Glutamatergic neuron (in vitro differentiated cells): ENCODE measurements at regions not wholly inside any gene's neighbourhood (a gene's known extent, or its start where the extent isn't known, plus 50 kb on each side); places are given as distances from the start of the nearest gene placed in this dataset.

Experiments
- DNase-seq: peaks from one replicate; pipeline ENCODE4 v3.0.0; 2022
- H3K27ac Mint-ChIP-seq: one replicate; pipeline ENCODE4 v1.8.0; 2020; ENCODE audit warnings: mild to moderate bottlenecking, mixed read lengths, inconsistent platforms; ENCODE audit not compliant: unreplicated experiment
- H3K27me3 Mint-ChIP-seq: one replicate; pipeline ENCODE4 v1.8.0; 2020; ENCODE audit warnings: mild to moderate bottlenecking, moderate library complexity, mixed read lengths, inconsistent platforms; ENCODE audit not compliant: unreplicated experiment
- H3K36me3 Mint-ChIP-seq: one replicate; pipeline ENCODE4 v1.8.0; 2020; ENCODE audit warnings: mild to moderate bottlenecking, mixed read lengths, inconsistent platforms; ENCODE audit not compliant: unreplicated experiment
- H3K4me1 Mint-ChIP-seq: one replicate; pipeline ENCODE4 v1.8.0; 2020; ENCODE audit warnings: mild to moderate bottlenecking, low read depth, mixed read lengths, inconsistent platforms; ENCODE audit not compliant: unreplicated experiment
- H3K4me3 Mint-ChIP-seq: one replicate; pipeline ENCODE4 v1.8.0; 2020; ENCODE audit warnings: mild to moderate bottlenecking, mixed read lengths, inconsistent platforms; ENCODE audit not compliant: unreplicated experiment
- H3K9me3 Mint-ChIP-seq: one replicate; pipeline ENCODE4 v1.8.0; 2020; ENCODE audit warnings: mild to moderate bottlenecking, moderate library complexity, mixed read lengths, inconsistent platforms; ENCODE audit not compliant: unreplicated experiment
- TF ChIP-seq, protein P1 (sequence below): fragments of 200-600 bp; sonication (generic); IDR thresholded peaks from one replicate; pipeline ENCODE4 v1.5.0; 2021; ENCODE audit not compliant: partially characterized antibody, unreplicated experiment

DNA sequence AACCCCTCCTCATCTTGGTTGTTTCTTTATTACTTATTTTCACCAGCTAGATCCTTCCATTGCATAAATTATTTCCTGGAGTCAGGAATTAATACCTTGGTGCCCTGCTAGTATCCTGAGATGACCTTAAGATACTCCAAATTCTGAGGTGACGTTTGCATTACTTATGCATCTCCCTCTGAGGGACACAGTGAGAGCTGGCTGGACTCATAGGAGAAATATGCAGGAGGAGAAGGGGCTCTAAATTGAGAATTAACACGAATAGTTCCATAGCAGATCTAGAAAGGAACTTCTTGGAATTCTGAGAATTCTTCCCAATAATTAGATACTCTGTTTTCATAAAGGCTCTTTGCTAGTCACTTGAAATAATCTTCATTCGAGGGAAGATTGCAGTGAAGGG lies 310.6 kb upstream of the ZEB2 start:
- TF ChIP-seq, protein P1, sequence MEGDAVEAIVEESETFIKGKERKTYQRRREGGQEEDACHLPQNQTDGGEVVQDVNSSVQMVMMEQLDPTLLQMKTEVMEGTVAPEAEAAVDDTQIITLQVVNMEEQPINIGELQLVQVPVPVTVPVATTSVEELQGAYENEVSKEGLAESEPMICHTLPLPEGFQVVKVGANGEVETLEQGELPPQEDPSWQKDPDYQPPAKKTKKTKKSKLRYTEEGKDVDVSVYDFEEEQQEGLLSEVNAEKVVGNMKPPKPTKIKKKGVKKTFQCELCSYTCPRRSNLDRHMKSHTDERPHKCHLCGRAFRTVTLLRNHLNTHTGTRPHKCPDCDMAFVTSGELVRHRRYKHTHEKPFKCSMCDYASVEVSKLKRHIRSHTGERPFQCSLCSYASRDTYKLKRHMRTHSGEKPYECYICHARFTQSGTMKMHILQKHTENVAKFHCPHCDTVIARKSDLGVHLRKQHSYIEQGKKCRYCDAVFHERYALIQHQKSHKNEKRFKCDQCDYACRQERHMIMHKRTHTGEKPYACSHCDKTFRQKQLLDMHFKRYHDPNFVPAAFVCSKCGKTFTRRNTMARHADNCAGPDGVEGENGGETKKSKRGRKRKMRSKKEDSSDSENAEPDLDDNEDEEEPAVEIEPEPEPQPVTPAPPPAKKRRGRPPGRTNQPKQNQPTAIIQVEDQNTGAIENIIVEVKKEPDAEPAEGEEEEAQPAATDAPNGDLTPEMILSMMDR, result no peak
- Mint-ChIP-seq H3K4me1 (peaks cover 1% of the 10 kb centered on the region), H3K27ac (no peak overlapping the region), H3K27me3 (no peaks in the 10 kb centered on the region), H3K36me3 (no peaks in the 10 kb centered on the region), H3K4me3 (no peak overlapping the region), H3K9me3 (no peaks in the 10 kb centered on the region)
- no peak for DNase-seq

GRCh38 chr2:144827404-144827803 lies 307.5 kb upstream of the ZEB2 start:
- TF ChIP-seq, protein P1, result no peak
- H3K27ac Mint-ChIP-seq, result no peak overlapping the region
- no peak overlapping the region for H3K4me3 Mint-ChIP-seq
- DNase-seq, result no peak
- H3K36me3 Mint-ChIP-seq, result no peaks in the 10 kb centered on the region
- H3K9me3 Mint-ChIP-seq, result no peaks in the 10 kb centered on the region
- H3K4me1 Mint-ChIP-seq, result no peaks in the 10 kb centered on the region
- H3K27me3 Mint-ChIP-seq, result no peaks in the 10 kb centered on the region

DNA sequence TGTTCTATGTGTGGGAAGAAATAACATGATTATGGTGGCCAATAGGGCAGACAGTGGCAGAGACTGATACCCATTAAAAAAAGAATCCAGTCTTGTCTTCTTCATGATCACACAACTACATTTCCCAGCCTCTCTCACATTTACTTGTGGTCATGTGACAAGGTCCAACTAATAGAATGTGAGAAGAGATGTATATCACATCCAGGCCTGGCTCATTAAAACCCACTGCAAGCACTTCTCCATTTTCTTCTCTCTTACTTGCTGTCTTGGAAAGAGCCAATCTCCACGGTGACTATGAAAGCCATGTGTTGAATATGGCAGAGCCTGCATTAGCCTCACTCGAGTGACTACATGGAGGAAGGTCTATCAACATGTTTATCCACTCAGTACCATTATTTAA lies 306.2 kb upstream of the ZEB2 start:
- peaks cover 5% of the 10 kb centered on the region for H3K36me3 Mint-ChIP-seq
- no peaks in the 10 kb centered on the region for H3K9me3 Mint-ChIP-seq
- no peak overlapping the region for H3K4me3 Mint-ChIP-seq
- TF ChIP-seq, protein P1, result no peak
- no peaks in the 10 kb centered on the region for H3K27me3 Mint-ChIP-seq
- no peak for DNase-seq
- H3K27ac Mint-ChIP-seq, result no peak overlapping the region
- H3K4me1 Mint-ChIP-seq, result no peaks in the 10 kb centered on the region

DNA sequence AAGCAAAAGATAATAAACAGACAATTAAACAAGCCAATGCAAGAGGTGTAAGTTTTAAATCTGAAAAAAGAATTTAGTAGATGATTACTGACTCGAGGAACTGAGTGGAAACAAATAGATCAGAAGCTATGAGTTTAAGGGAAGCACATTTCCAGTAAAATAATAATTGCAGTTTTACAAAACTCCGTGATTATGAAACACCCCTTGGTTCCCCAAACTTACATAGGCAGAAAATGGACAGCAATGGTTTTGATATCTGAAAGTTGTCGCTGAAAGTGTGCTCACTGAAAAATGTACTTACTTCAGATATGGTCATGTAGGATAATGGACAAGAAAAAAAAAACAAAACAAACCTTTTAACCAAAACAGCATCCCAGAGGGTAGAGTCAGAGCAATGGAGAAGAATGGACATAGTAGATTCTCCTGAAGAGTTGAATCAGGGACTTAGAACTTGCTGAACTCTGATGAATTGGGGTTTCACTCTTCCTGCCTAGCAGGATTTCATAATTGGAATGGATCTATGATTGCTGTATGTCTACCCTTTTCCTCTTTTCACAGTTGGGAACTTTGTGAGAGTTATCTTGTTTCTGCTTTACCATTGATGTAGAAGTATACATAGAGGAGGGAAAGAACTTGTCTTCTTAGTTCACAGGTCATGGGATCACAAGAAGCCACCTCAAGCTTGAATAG lies 305.6 kb upstream of the ZEB2 start:
- no peak overlapping the region for H3K4me3 Mint-ChIP-seq
- TF ChIP-seq, protein P1, result no peak
- H3K36me3 Mint-ChIP-seq, result peaks cover 5% of the 10 kb centered on the region
- H3K27ac Mint-ChIP-seq, result no peak overlapping the region
- H3K27me3 Mint-ChIP-seq, result no peaks in the 10 kb centered on the region
- no peaks in the 10 kb centered on the region for H3K9me3 Mint-ChIP-seq
- no peaks in the 10 kb centered on the region for H3K4me1 Mint-ChIP-seq
- no peak for DNase-seq

- Mint-ChIP-seq H3K27ac (no peak overlapping the region), H3K36me3 (peaks cover 5% of the 10 kb centered on the region), H3K4me3 (no peak overlapping the region), H3K27me3 (peaks cover 3% of the 10 kb centered on the region), H3K4me1 (no peaks in the 10 kb centered on the region), H3K9me3 (no peaks in the 10 kb centered on the region)
- TF ChIP-seq, protein P1, result no peak
- no peak for DNase-seq
Measured at GRCh38 chr2:144824306-144825080, 304.6 kb upstream of the ZEB2 start.
